Stimulated activated CD8-positive, alpha-beta memory T cell treated with anti-CD3 and anti-CD28 coated beads, Interleukin-4, amount 100 ng/mL, for 48 hours (primary cell): ENCODE measurements at regions not wholly inside any gene's neighbourhood (a gene's known extent, or its start where the extent isn't known, plus 50 kb on each side); places are given as distances from the start of the nearest gene placed in this dataset.
A peak's percentile ranks its signal among the peaks of the same experiment; 100 is the strongest.
"Not testable (repeated sequence)": the region's sequence is repeated elsewhere in the genome, so short reads cannot be mapped to it uniquely, and the experiment has no call there.

Experiments
- DNase-seq: peaks from one replicate; pipeline ENCODE4 v3.0.0-alpha.2; 2020

- DNase-seq = peak; percentile 33
These were observed 60.6 kb upstream of the AKR1C1 start for GRCh38 chr10:4902571-4903011.

GRCh38 chr10:4903126-4903525 is 60.1 kb upstream of the AKR1C1 start:
- not testable (repeated sequence) for DNase-seq

GRCh38 chr10:4903675-4904074 is 59.5 kb upstream of the AKR1C1 start:
- DNase-seq = not testable (repeated sequence)

DNA sequence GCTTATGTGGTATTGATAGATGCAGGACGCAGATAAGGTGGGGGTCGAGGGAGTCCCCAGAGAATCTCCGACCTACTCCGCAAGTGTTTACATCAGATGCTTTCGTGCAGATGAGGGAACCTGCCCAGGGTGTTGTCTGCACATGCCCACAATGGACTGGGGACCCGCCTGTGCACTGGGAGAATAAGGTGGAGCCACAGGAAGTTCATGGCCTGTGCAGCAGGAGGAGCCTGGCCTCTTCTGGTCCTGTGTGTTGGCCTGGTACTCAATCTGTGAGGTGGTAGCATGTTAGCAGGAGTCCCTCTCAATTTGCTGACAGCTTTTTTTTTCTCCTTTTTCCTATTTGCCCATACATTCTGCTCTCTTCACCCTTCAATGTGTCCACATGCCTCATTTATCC is 54.1 kb upstream of the AKR1C1 start:
- DNase-seq = no peak
